Nephron progenitor cell (in vitro differentiated cells): ENCODE measurements at regions not wholly inside any gene's neighbourhood (a gene's known extent, or its start where the extent isn't known, plus 50 kb on each side); places are given as distances from the start of the nearest gene placed in this dataset.

ENCODE experiments used
- DNase-seq: peaks from one replicate; pipeline ENCODE4 v3.0.0; 2021
- H3K27ac Mint-ChIP-seq: 2 replicates; pipeline ENCODE4 v1.8.0; 2021; ENCODE audit warnings: mild to moderate bottlenecking, moderate library complexity, mixed read lengths
- H3K27me3 Mint-ChIP-seq: 2 replicates; pipeline ENCODE4 v1.8.0; 2021; ENCODE audit warnings: mild to moderate bottlenecking, low read depth, mixed read lengths; ENCODE audit not compliant: poor library complexity
- H3K36me3 Mint-ChIP-seq: 2 replicates; pipeline ENCODE4 v1.8.0; 2021; ENCODE audit warnings: low read depth, mixed read lengths
- H3K4me1 Mint-ChIP-seq: 2 replicates; pipeline ENCODE4 v1.8.0; 2021; ENCODE audit warnings: mixed read lengths
- H3K4me3 Mint-ChIP-seq: 2 replicates; pipeline ENCODE4 v1.8.0; 2021; ENCODE audit warnings: mild to moderate bottlenecking, moderate library complexity, mixed read lengths
- H3K9me3 Mint-ChIP-seq: 2 replicates; pipeline ENCODE4 v1.8.0; 2021; ENCODE audit warnings: mild to moderate bottlenecking, moderate library complexity, mixed read lengths
- TF ChIP-seq, protein P1 (sequence below): fragments of 200-600 bp; sonication (generic); IDR thresholded peaks from 2 replicates; pipeline ENCODE4 v1.5.0; 2021; ENCODE audit warnings: antibody characterized with exemption

DNA sequence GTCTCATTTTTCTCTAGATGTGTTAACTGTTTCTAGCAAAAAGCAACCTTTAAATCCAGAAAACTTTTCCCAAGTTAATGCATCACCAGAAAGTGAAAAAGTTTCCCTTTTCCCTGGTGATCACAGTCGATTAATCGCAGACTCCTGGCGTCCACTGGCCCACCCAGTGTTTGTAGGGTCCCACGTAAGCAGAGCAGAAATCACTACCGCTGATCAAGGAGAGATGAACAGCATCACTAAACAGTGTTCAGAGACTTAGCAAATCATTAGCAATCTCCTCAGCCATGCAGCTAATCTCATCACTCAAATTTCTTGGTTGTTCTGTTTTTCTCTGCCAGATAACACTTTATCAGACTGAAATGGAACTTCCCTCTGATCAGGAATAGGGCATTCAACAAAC is 184.2 kb downstream of the EFNB2 start:
- Mint-ChIP-seq H3K4me3 (no peak overlapping the region), H3K4me1 (peaks cover 52% of the 10 kb centered on the region), H3K27ac (no peak overlapping the region)

DNA sequence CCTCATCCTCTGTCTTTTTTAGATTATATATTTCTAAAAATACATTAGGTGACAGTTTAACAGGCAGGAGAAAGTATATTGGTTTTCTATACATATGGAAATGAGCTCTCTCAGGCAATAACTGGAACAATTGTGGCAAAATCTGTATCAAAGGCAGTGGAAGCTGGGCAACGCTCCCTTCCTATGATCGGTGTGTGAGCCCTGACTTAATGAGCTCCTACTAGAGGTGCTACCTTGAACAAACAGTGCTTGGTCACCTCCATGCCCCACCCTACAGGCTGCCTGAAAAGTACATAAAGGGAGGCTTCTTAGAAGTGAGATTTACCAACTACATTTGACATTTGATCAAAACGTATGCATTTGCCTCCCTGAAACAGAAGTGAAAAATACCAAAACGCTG is 185.3 kb downstream of the EFNB2 start:
- Mint-ChIP-seq H3K27me3 (peaks cover 4% of the 10 kb centered on the region), H3K36me3 (peaks cover 5% of the 10 kb centered on the region), H3K9me3 (peaks cover 4% of the 10 kb centered on the region), H3K4me3 (peak overlapping the region; percentile 54), H3K27ac (no peak overlapping the region), H3K4me1 (peaks cover 50% of the 10 kb centered on the region)
- no peak for DNase-seq
- TF ChIP-seq, protein P1, sequence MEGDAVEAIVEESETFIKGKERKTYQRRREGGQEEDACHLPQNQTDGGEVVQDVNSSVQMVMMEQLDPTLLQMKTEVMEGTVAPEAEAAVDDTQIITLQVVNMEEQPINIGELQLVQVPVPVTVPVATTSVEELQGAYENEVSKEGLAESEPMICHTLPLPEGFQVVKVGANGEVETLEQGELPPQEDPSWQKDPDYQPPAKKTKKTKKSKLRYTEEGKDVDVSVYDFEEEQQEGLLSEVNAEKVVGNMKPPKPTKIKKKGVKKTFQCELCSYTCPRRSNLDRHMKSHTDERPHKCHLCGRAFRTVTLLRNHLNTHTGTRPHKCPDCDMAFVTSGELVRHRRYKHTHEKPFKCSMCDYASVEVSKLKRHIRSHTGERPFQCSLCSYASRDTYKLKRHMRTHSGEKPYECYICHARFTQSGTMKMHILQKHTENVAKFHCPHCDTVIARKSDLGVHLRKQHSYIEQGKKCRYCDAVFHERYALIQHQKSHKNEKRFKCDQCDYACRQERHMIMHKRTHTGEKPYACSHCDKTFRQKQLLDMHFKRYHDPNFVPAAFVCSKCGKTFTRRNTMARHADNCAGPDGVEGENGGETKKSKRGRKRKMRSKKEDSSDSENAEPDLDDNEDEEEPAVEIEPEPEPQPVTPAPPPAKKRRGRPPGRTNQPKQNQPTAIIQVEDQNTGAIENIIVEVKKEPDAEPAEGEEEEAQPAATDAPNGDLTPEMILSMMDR, result no peak

More for the DNA sequence above, 184.2 kb downstream of the EFNB2 start:
- no peak for DNase-seq
- Mint-ChIP-seq H3K9me3 (peaks cover 4% of the 10 kb centered on the region), H3K27me3 (peaks cover 4% of the 10 kb centered on the region), H3K36me3 (peaks cover 5% of the 10 kb centered on the region)
- TF ChIP-seq, protein P1, result no peak

DNA sequence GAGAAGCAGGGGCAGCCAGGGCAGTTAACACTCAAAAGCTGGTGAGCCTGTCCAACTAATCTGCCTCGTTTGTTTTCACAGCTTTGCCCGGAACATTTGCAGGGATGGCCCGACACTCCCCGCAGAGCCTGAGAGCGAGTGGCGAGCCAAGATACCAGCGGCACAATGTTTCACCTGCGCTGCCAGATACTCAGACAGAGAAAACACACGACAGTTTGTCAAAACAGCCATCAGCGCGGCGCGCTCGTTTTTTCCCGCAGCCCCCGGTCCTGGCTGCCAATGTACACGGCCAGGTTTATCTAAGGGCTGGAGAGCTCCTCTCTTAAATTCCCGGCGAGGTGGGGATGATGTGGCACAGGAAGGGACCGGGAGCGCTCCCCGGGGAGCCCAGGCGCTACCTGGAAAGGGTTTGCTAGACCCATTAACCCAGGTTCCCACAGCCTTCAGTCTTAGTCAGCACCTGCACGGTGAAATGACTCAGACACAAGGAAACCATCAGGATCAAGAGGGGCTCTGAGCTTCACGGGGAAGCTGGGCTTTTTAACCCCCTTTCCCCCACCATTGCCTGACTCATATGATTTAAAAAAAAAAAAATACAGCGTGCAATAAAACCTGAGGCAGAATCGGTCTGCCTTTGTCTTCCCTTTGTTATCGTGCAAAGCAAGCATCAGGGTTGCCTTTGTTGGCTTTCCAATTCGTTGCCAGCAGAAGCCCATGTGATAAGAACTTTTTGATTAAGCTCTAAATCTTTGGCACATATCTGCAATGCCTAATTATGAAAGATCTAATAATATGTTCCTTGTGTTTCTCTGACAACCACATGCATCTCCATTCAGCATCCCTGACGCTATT is 186.2 kb downstream of the EFNB2 start:
- H3K36me3 Mint-ChIP-seq, result no peaks in the 10 kb centered on the region
- no peaks in the 10 kb centered on the region for H3K9me3 Mint-ChIP-seq
- peaks cover 47% of the 10 kb centered on the region for H3K4me1 Mint-ChIP-seq
- DNase-seq, result peak; percentile 44
- peak overlapping the region; percentile 83 for H3K4me3 Mint-ChIP-seq
- TF ChIP-seq, protein P1, result no peak
- H3K27ac Mint-ChIP-seq, result no peak overlapping the region
- H3K27me3 Mint-ChIP-seq, result peaks cover 4% of the 10 kb centered on the region

DNA sequence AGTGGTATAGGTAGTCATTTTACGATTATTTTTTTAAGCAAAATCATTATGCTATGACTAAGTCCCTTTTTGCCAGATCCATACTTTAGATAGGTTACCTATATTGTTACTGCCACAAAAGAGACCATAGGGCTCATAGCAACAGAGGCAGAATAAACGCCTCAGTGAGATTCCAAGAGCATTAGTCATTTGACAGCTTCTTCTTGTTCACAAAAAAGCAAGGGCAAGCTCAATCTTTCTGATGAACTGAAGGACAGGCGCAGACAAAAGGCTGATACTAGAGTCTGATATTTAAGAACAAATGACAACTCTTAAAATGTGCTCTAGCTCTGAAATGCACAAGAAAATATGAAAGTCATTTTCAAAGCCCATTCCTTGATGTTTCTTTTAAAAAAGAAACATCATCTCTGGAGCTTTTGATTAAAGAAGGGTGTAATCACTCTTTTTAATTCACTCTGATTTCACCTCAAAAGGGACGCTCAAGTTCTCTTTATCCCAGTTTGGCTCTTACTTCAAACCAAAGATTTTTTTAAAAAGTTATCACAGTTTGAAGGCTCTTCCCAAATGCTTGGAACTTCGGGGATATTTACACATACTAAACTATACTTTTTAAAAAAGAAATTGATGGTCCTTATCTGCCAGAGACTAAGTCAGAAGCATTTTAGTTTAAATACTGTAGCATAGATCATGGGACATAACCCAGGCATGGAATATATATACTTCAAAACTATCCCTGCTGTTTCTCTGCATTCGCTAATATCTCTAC is 187.2 kb downstream of the EFNB2 start:
- DNase-seq, result no peak
- Mint-ChIP-seq H3K27ac (no peak overlapping the region), H3K27me3 (peaks cover 4% of the 10 kb centered on the region), H3K9me3 (no peaks in the 10 kb centered on the region), H3K4me1 (peaks cover 51% of the 10 kb centered on the region), H3K4me3 (peak overlapping the region; percentile 83), H3K36me3 (no peaks in the 10 kb centered on the region)
- TF ChIP-seq, protein P1, result no peak

DNA sequence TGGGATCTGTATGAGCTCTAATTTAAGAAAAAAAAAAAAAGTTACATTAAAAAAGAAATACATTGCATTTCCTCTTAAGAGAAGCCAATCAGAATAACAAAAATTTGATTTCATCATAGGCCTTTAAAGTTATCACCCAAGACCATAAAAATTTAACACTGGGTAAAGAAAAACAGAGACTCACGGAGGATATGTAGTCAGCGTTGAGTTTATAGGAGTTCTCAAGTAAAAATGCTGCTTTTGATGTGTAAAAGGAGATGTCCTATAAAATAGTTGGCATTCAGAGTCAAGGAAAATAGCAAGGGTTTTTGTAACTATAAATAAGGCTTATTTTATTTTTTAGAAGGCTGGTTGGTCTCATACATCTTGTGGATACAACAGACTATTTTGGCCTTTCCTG is 191.1 kb downstream of the EFNB2 start:
- TF ChIP-seq, protein P1, result no peak
- no peak overlapping the region for H3K4me3 Mint-ChIP-seq
- no peaks in the 10 kb centered on the region for H3K27me3 Mint-ChIP-seq
- H3K4me1 Mint-ChIP-seq, result peaks cover 29% of the 10 kb centered on the region
- no peak for DNase-seq
- H3K27ac Mint-ChIP-seq, result no peak overlapping the region
- peaks cover 21% of the 10 kb centered on the region for H3K36me3 Mint-ChIP-seq
- peaks cover 28% of the 10 kb centered on the region for H3K9me3 Mint-ChIP-seq
